Retinal pigment epithelial cell (primary cell): ENCODE measurements at regions not wholly inside any gene's neighbourhood (a gene's known extent, or its start where the extent isn't known, plus 50 kb on each side); places are given as distances from the start of the nearest gene placed in this dataset.

Experiments
- DNase-seq: peaks from one replicate; pipeline ENCODE4 v3.0.0-alpha.2; 2010; ENCODE audit warnings: low read depth
- H3K4me3 ChIP-seq: 2 replicates; pipeline ENCODE4 v1.5.1; 2011; ENCODE audit warnings: mild to moderate bottlenecking, low read length, control low read depth, moderate library complexity
- TF ChIP-seq, protein P1 (sequence below): conservative IDR thresholded peaks from 2 replicates; pipeline ENCODE4 v1.5.1; 2011; ENCODE audit warnings: low read depth, low read length, control low read depth, inconsistent platforms

GRCh38 chrX:20329435-20329834 lies 62.7 kb upstream of the RPS6KA3 start:
- H3K4me3 ChIP-seq: no peak overlapping the region
- TF ChIP-seq, protein P1, sequence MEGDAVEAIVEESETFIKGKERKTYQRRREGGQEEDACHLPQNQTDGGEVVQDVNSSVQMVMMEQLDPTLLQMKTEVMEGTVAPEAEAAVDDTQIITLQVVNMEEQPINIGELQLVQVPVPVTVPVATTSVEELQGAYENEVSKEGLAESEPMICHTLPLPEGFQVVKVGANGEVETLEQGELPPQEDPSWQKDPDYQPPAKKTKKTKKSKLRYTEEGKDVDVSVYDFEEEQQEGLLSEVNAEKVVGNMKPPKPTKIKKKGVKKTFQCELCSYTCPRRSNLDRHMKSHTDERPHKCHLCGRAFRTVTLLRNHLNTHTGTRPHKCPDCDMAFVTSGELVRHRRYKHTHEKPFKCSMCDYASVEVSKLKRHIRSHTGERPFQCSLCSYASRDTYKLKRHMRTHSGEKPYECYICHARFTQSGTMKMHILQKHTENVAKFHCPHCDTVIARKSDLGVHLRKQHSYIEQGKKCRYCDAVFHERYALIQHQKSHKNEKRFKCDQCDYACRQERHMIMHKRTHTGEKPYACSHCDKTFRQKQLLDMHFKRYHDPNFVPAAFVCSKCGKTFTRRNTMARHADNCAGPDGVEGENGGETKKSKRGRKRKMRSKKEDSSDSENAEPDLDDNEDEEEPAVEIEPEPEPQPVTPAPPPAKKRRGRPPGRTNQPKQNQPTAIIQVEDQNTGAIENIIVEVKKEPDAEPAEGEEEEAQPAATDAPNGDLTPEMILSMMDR: no peak
- no peak for DNase-seq

- DNase-seq: no peak
- TF ChIP-seq, protein P1: no peak
- H3K4me3 ChIP-seq: no peak overlapping the region
Measured at GRCh38 chrX:20325786-20326388, 59.2 kb upstream of the RPS6KA3 start.

DNA sequence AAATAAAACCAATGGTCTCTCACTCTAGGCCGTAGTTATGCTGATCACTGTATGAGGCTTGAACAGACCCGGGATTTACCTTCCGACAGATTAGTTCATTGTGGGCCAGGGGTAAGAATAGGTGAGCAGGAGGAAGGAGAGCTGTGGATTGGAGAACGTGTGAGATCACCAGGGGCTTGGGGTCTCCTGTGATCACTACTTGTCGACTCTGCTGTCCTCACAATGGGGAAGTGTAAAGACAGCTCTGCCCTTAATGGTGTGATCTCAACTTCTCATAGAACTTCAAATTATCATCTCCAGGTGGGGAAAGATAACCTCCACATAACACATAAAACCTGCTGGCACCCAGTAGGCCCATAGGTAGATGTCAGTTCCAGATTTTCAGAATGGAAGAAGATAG lies 56.2 kb upstream of the RPS6KA3 start:
- DNase-seq: no peak
- H3K4me3 ChIP-seq: no peak overlapping the region
- TF ChIP-seq, protein P1: no peak

- no peak overlapping the region for H3K4me3 ChIP-seq
- TF ChIP-seq, protein P1: no peak
- no peak for DNase-seq
Measured at GRCh38 chrX:20320461-20321159, 53.9 kb upstream of the RPS6KA3 start.

DNA sequence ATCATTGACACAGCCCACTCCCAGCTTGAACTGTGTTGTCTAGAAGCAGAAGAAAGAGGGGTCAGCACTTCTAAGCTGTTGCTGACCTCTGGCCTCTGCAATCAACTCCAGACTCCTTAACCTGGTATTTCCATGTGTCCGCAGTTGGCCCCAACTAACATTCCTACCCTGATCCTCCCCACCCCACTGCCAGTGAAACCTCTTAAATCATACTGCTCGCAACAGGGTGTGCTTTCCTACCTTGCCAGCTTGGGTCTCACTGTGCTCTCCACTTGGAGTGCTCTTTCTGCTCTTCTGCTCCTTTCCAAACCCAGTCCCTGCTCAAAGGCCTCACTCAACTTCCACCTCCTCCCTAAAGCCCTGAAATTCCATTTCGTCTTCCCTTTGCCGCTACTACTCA lies 52.3 kb upstream of the RPS6KA3 start:
- TF ChIP-seq, protein P1: no peak
- no peak for DNase-seq
- H3K4me3 ChIP-seq: no peak overlapping the region

DNA sequence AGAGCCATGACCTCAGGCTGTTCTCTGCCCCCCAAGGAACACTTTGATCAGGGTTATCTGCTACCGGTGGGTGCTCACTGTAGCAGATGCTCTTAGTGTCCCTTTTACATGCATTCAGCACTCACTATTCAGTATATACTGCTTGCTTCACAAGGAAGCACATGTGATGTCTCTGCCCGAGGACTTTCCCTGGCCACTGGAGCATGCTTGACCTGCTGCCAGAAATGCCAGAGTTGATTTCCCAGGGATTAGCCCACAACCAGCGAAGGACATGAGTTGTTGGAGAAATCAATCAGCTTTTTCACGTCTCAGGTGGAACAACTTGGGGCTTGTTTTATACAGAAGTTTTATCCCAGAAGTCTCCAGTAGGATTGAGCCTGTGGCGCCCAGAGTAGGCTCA lies 51.2 kb upstream of the RPS6KA3 start:
- no peak overlapping the region for H3K4me3 ChIP-seq
- DNase-seq: peak; percentile 64
- TF ChIP-seq, protein P1: no peak
